ENCODE measurements at regions not wholly inside any gene's neighbourhood (a gene's known extent, or its start where the extent isn't known, plus 50 kb on each side); places are given as distances from the start of the nearest gene placed in this dataset.

GRCh38 chr4:169337510-169337909 is 66.8 kb upstream of the SH3RF1 start:
- TF ChIP-seq CTCF (IDR thresholded peaks at IDR 0.05; ENCODE audit: borderline replicate concordance), result no peak
- Histone ChIP-seq H3K4me1 (peaks cover 9% of the 10 kb centered on the region), H3K4me3 (no peak overlapping the region), H3K9me3 (replicated peaks) (no peaks in the 10 kb centered on the region), H3K27me3 (ENCODE audit: low read depth) (no peaks in the 10 kb centered on the region), H3K27ac (replicated peaks) (no peak overlapping the region), H3K36me3 (no peaks in the 10 kb centered on the region)
- intact Hi-C loops (cut with micrococcal nuclease), result no loop called here
- no peak for DNase-seq

- Histone ChIP-seq H3K36me3 (no peaks in the 10 kb centered on the region), H3K9me3 (replicated peaks) (no peaks in the 10 kb centered on the region), H3K27ac (replicated peaks) (no peak overlapping the region), H3K4me3 (no peak overlapping the region), H3K27me3 (ENCODE audit: low read depth) (no peaks in the 10 kb centered on the region), H3K4me1 (peaks cover 9% of the 10 kb centered on the region)
- intact Hi-C loops (cut with micrococcal nuclease), result no loop called here
- TF ChIP-seq CTCF (IDR thresholded peaks at IDR 0.05; ENCODE audit: borderline replicate concordance), result no peak
- no peak for DNase-seq
These were observed 64.6 kb upstream of the SH3RF1 start for GRCh38 chr4:169335331-169335730.

- H3K27ac ChIP-seq (replicated peaks), result no peak overlapping the region
- intact Hi-C loops (cut with micrococcal nuclease), result no loop called here
- no peak for DNase-seq
- no peaks in the 10 kb centered on the region for H3K27me3 ChIP-seq (ENCODE audit: low read depth)
- peaks cover 9% of the 10 kb centered on the region for H3K4me1 ChIP-seq
- no peak overlapping the region for H3K4me3 ChIP-seq
- H3K9me3 ChIP-seq (replicated peaks), result no peaks in the 10 kb centered on the region
- no peak for TF ChIP-seq CTCF (IDR thresholded peaks at IDR 0.05; ENCODE audit: borderline replicate concordance)
- H3K36me3 ChIP-seq, result no peaks in the 10 kb centered on the region
These were observed 63.6 kb upstream of the SH3RF1 start for GRCh38 chr4:169334335-169334734.

GRCh38 chr4:169333265-169333664 is 62.5 kb upstream of the SH3RF1 start:
- Histone ChIP-seq H3K4me1 (peaks cover 9% of the 10 kb centered on the region), H3K9me3 (replicated peaks) (no peaks in the 10 kb centered on the region)
- intact Hi-C loops (cut with micrococcal nuclease), result no loop called here

GRCh38 chr4:169332583-169332982 is 61.8 kb upstream of the SH3RF1 start:
- H3K36me3 ChIP-seq, result no peaks in the 10 kb centered on the region
- H3K27ac ChIP-seq (replicated peaks), result no peak overlapping the region
- no peak for DNase-seq
- peaks cover 9% of the 10 kb centered on the region for H3K4me1 ChIP-seq
- intact Hi-C loops (cut with micrococcal nuclease), result no loop called here
- H3K27me3 ChIP-seq (ENCODE audit: low read depth), result no peaks in the 10 kb centered on the region
- H3K9me3 ChIP-seq (replicated peaks), result no peaks in the 10 kb centered on the region
- TF ChIP-seq CTCF (IDR thresholded peaks at IDR 0.05; ENCODE audit: borderline replicate concordance), result no peak
- no peak overlapping the region for H3K4me3 ChIP-seq

More at GRCh38 chr4:169333265-169333664, 62.5 kb upstream of the SH3RF1 start:
- Histone ChIP-seq H3K27ac (replicated peaks) (no peak overlapping the region), H3K36me3 (no peaks in the 10 kb centered on the region), H3K27me3 (ENCODE audit: low read depth) (no peaks in the 10 kb centered on the region), H3K4me3 (no peak overlapping the region)
- TF ChIP-seq CTCF (IDR thresholded peaks at IDR 0.05; ENCODE audit: borderline replicate concordance), result no peak
- DNase-seq, result no peak

GRCh38 chr4:169330811-169331210 is 60.1 kb upstream of the SH3RF1 start:
- no peak for DNase-seq
- H3K27ac ChIP-seq (replicated peaks), result no peak overlapping the region
- peaks cover 8% of the 10 kb centered on the region for H3K4me1 ChIP-seq
- no peaks in the 10 kb centered on the region for H3K36me3 ChIP-seq
- intact Hi-C loops (cut with micrococcal nuclease), result no loop called here
- TF ChIP-seq CTCF (IDR thresholded peaks at IDR 0.05; ENCODE audit: borderline replicate concordance), result no peak
- no peaks in the 10 kb centered on the region for H3K27me3 ChIP-seq (ENCODE audit: low read depth)
- peaks cover 9% of the 10 kb centered on the region for H3K9me3 ChIP-seq (replicated peaks)
- no peak overlapping the region for H3K4me3 ChIP-seq

Measured in left ventricle myocardium inferior (tissue), 1 donor.